Liver (tissue), 7 donors: ENCODE measurements at regions not wholly inside any gene's neighbourhood (a gene's known extent, or its start where the extent isn't known, plus 50 kb on each side); places are given as distances from the start of the nearest gene placed in this dataset.

Experiments used
- DNase-seq: peaks from one replicate; pipeline ENCODE4 v3.0.0-alpha.2; 2017; ENCODE audit warnings: low spot score
- H3K27ac ChIP-seq, 2 donors: one replicate each; pipeline ENCODE4 v1.7.0; 2013; ENCODE audit warnings: inconsistent platforms in 2 of 2, low read length in 2 of 2, control low read depth in 1 of 2, low read depth in 1 of 2, mild to moderate bottlenecking in 1 of 2
- H3K27me3 ChIP-seq, 4 donors: one replicate each; pipeline versions ENCODE4 v1.6.1 to v1.7.0; 2013; ENCODE audit warnings: low read length in 3 of 4, inconsistent platforms in 1 of 4, mild to moderate bottlenecking in 1 of 4, moderate library complexity in 1 of 4; ENCODE audit not compliant: control insufficient read depth in 4 of 4, insufficient read depth in 4 of 4
- H3K36me3 ChIP-seq, 4 donors: one replicate each; pipeline versions ENCODE4 v1.6.1 to v1.7.0; 2013; ENCODE audit warnings: low read length in 3 of 4, mild to moderate bottlenecking in 3 of 4, low read depth in 1 of 4, moderate library complexity in 1 of 4; ENCODE audit not compliant: control insufficient read depth in 4 of 4, insufficient read depth in 3 of 4
- H3K4me1 ChIP-seq, 4 donors: one replicate each; pipeline versions ENCODE4 v1.6.1 to v1.7.0; 2013; ENCODE audit warnings: low read length in 3 of 4, mild to moderate bottlenecking in 3 of 4, moderate library complexity in 1 of 4; ENCODE audit not compliant: control insufficient read depth in 4 of 4, insufficient read depth in 4 of 4
- H3K4me3 ChIP-seq, 3 donors: one replicate each; pipeline versions ENCODE4 v1.6.1 to v1.7.0; 2013; ENCODE audit warnings: low read length in 3 of 3, control low read depth in 1 of 3, low read depth in 1 of 3, mild to moderate bottlenecking in 1 of 3
- H3K9ac ChIP-seq, 2 donors: one replicate each; pipeline ENCODE4 v1.7.0; 2013; ENCODE audit warnings: low read length in 2 of 2, mild to moderate bottlenecking in 2 of 2, moderate library complexity in 2 of 2, control low read depth in 1 of 2, low read depth in 1 of 2
- H3K9me3 ChIP-seq, 4 donors: one replicate each; pipeline versions ENCODE4 v1.6.1 to v1.7.0; 2013; ENCODE audit warnings: low read length in 3 of 4; ENCODE audit not compliant: control insufficient read depth in 4 of 4
- ATF3 ChIP-seq: IDR thresholded peaks from 2 replicates; pipeline ENCODE4 v1.6.1; 2016; ENCODE audit warnings: antibody characterized with exemption
- EGR1 ChIP-seq, 2 donors: IDR thresholded peaks; 2 replicates each; pipeline ENCODE4 v1.6.1; 2016 to 2018; ENCODE audit warnings: antibody characterized with exemption in 2 of 2, low read depth in 2 of 2
- FOXA1 ChIP-seq: IDR thresholded peaks from 2 replicates; pipeline ENCODE4 v1.6.1; 2016; ENCODE audit warnings: antibody characterized with exemption
- FOXA2 ChIP-seq: IDR thresholded peaks from 2 replicates; pipeline ENCODE4 v1.6.1; 2016; ENCODE audit warnings: antibody characterized with exemption
- GABPA ChIP-seq, 2 donors: IDR thresholded peaks in 1 of 2; conservative IDR thresholded peaks in 1 of 2; 2 replicates each; pipeline ENCODE4 v1.6.1; 2016; ENCODE audit warnings: antibody characterized with exemption in 2 of 2, mild to moderate bottlenecking in 1 of 2, moderate library complexity in 1 of 2
- HNF4A ChIP-seq, 2 donors: conservative IDR thresholded peaks; 2 replicates each; pipeline ENCODE4 v1.6.1; 2016; ENCODE audit warnings: antibody characterized with exemption in 2 of 2, mild to moderate bottlenecking in 2 of 2
- HNF4G ChIP-seq: IDR thresholded peaks from 2 replicates; pipeline ENCODE4 v1.6.1; 2016; ENCODE audit warnings: antibody characterized with exemption
- JUND ChIP-seq, 2 donors: IDR thresholded peaks; 2 replicates each; pipeline ENCODE4 v1.6.1; 2016; ENCODE audit warnings: antibody characterized with exemption in 2 of 2
- NR2F2 ChIP-seq: IDR thresholded peaks from 2 replicates; pipeline ENCODE4 v1.6.1; 2016; ENCODE audit warnings: antibody characterized with exemption
- RXRA ChIP-seq, 2 donors: IDR thresholded peaks; 2 replicates each; pipeline ENCODE4 v1.6.1; 2017 to 2018; ENCODE audit warnings: antibody characterized with exemption in 2 of 2, mild to moderate bottlenecking in 1 of 2
- SP1 ChIP-seq: IDR thresholded peaks from 2 replicates; pipeline ENCODE4 v1.6.1; 2018; ENCODE audit warnings: antibody characterized with exemption, mild to moderate bottlenecking
- TAF1 ChIP-seq: conservative IDR thresholded peaks from 2 replicates; pipeline ENCODE4 v1.6.1; 2016; ENCODE audit warnings: antibody characterized with exemption, mild to moderate bottlenecking
- YY1 ChIP-seq: IDR thresholded peaks from 2 replicates; pipeline ENCODE4 v1.6.1; 2016; ENCODE audit warnings: antibody characterized with exemption, mild to moderate bottlenecking
- ZBTB33 ChIP-seq: IDR thresholded peaks from 2 replicates; pipeline ENCODE4 v1.6.1; 2016; ENCODE audit warnings: antibody characterized with exemption
- WGBS: extraction: QIAGEN DNeasy Blood & Tissue Kit; methylation state at CpG from one replicate; pipeline ENCODE4 v1.1.7; 2013; 5-methylcytosine and 5-hydroxymethylcytosine counted together
- donor health status: healthy.
- donor health status: healthy.
- donor health status: healthy.
- donor health status: healthy.

GRCh38 chr6:167659046-167659445, 167.7 kb upstream of the AFDN start:
- Histone ChIP-seq H3K9ac (no peak overlapping the region), H3K4me3 (no peak overlapping the region), H3K4me1 (peaks cover 4 to 24% (median 17%) of the 10 kb centered on the region in 4 donors), H3K27me3 (no peaks in the 10 kb centered on the region), H3K9me3 (no peaks in the 10 kb centered on the region), H3K27ac (no peak overlapping the region), H3K36me3 (no peaks in the 10 kb centered on the region)
- WGBS, result 94% methylated on average over 4 of the region's 4 CpGs
- no peak for DNase-seq
- TF ChIP-seq HNF4G, result no peak
- no peak for TF ChIP-seq GABPA (IDR thresholded peaks at IDR 0.05 in 1 of 2, conservative IDR thresholded peaks at IDR 0.05 in 1 of 2)
- TF ChIP-seq ZBTB33, result no peak
- no peak for TF ChIP-seq YY1

DNA sequence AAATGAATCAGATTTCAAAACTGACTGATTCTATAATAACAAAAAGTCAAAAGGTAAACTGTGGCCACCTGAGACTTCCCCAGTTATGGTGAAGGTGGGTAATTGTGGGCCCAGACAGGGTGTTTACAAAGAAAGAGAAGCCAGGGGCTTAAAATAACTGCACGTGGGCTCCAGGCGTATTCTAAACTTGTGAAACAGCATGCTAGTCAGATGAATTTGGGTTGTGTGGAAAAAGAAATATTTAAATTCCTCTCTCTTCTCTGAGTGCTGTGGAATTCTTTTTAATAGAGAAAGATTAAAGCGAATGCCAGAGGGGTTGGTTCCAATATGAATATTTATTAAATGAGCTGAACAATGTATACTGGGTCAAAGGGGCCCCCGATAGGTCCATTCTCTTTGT, 166.3 kb upstream of the AFDN start:
- H3K27ac ChIP-seq, result no peak overlapping the region
- peaks cover 4 to 27% (median 19%) of the 10 kb centered on the region in 4 donors for H3K4me1 ChIP-seq
- 93% methylated on average over 4 of the region's 4 CpGs for WGBS
- H3K4me3 ChIP-seq, result no peak overlapping the region
- no peaks in the 10 kb centered on the region for H3K27me3 ChIP-seq
- DNase-seq, result no peak
- peak overlapping the region in 1 of 2 donors; percentile 33 for H3K9ac ChIP-seq
- H3K36me3 ChIP-seq, result no peaks in the 10 kb centered on the region
- no peak for TF ChIP-seq HNF4A (conservative IDR thresholded peaks at IDR 0.05)
- no peak for TF ChIP-seq GABPA (IDR thresholded peaks at IDR 0.05 in 1 of 2, conservative IDR thresholded peaks at IDR 0.05 in 1 of 2)
- TF ChIP-seq ATF3, result no peak
- TF ChIP-seq TAF1, result no peak
- no peak for TF ChIP-seq RXRA (IDR thresholded peaks at IDR 0.05)
- TF ChIP-seq ZBTB33, result no peak
- no peak for TF ChIP-seq FOXA1
- TF ChIP-seq SP1, result no peak
- TF ChIP-seq FOXA2, result no peak
- no peak for TF ChIP-seq HNF4G
- no peak for TF ChIP-seq JUND (IDR thresholded peaks at IDR 0.05)
- TF ChIP-seq YY1, result no peak
- H3K9me3 ChIP-seq, result no peaks in the 10 kb centered on the region

DNA sequence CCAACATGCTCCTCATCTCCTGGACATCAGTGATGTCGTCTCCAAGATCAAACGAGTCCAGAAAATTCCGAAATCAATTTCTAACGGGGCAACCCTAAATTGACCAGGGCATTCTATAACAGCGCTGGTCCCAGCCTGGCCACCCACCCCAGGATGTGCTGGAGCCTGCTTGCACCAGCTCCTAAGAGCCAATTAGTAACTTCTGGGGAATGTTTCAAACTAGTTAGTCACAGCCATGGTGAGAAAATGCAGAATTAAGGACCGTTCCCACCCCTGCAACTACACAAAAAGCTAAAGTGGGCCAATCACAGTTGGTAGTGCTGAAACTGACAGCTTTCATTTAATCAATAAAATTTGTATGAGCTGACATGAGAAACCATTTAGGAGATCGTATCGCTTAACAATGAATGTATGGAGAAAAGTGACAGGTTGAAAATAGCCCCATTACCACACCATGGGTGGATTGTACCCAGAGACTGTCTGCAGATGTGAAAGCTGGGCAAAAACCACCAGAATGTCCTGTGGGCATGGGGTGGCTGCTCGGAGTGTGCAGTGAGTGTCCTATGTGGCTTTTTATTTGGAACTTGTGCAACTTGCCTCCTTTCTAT, 165.7 kb upstream of the AFDN start:
- peak overlapping the region; percentile 60 to 78 for H3K27ac ChIP-seq
- 53% methylated on average over 9 of the region's 9 CpGs for WGBS
- H3K9me3 ChIP-seq, result no peaks in the 10 kb centered on the region
- H3K4me1 ChIP-seq, result peaks cover 4 to 29% (median 19%) of the 10 kb centered on the region in 4 donors
- peak overlapping the region in 1 of 3 donors; percentile 1 for H3K4me3 ChIP-seq
- peak overlapping the region in 1 of 2 donors; percentile 33 for H3K9ac ChIP-seq
- no peak for TF ChIP-seq EGR1 (IDR thresholded peaks at IDR 0.05; ENCODE audit: low read depth in 2 of 2)
- TF ChIP-seq TAF1, result no peak
- TF ChIP-seq NR2F2, result no peak
- no peak for TF ChIP-seq HNF4G
- no peak for TF ChIP-seq ZBTB33
- no peak for TF ChIP-seq FOXA1
- no peak for TF ChIP-seq ATF3
- no peak for TF ChIP-seq YY1
- no peak for DNase-seq
- H3K27me3 ChIP-seq, result no peaks in the 10 kb centered on the region
- H3K36me3 ChIP-seq, result no peaks in the 10 kb centered on the region
